Ectodermal cell (in vitro differentiated cells): ENCODE measurements at regions not wholly inside any gene's neighbourhood (a gene's known extent, or its start where the extent isn't known, plus 50 kb on each side); places are given as distances from the start of the nearest gene placed in this dataset.

Source experiments
- H3K27ac ChIP-seq: 2 replicates; pipeline ENCODE4 v1.7.0; 2013; ENCODE audit warnings: mild to moderate bottlenecking, low read depth, low read length; ENCODE audit not compliant: insufficient read depth, poor library complexity, severe bottlenecking
- H3K27me3 ChIP-seq: 2 replicates; pipeline ENCODE4 v1.7.0; 2013; ENCODE audit warnings: mild to moderate bottlenecking, low read length; ENCODE audit not compliant: insufficient read depth, control insufficient read depth, poor library complexity, severe bottlenecking
- H3K36me3 ChIP-seq: one replicate; pipeline ENCODE4 v1.7.0; 2013; ENCODE audit warnings: low read length; ENCODE audit not compliant: control insufficient read depth, insufficient read depth
- H3K4me1 ChIP-seq: one replicate; pipeline ENCODE4 v1.7.0; 2013; ENCODE audit warnings: low read length; ENCODE audit not compliant: control insufficient read depth, insufficient read depth
- H3K4me3 ChIP-seq: 2 replicates; pipeline ENCODE4 v1.7.0; 2013; ENCODE audit warnings: low read depth, low read length, control low read depth; ENCODE audit not compliant: insufficient read depth
- H3K9me3 ChIP-seq: 2 replicates; pipeline ENCODE4 v1.7.0; 2013; ENCODE audit warnings: mild to moderate bottlenecking, low read length, moderate library complexity; ENCODE audit not compliant: control insufficient read depth
- whole genome bisulfite sequencing, 2 experiments: methylation state at CpG; one replicate each; pipeline ENCODE4 v1.1.7; 2013; ENCODE audit warnings: missing lambda C conversion rate in 2 of 2; 5-methylcytosine and 5-hydroxymethylcytosine counted together

DNA sequence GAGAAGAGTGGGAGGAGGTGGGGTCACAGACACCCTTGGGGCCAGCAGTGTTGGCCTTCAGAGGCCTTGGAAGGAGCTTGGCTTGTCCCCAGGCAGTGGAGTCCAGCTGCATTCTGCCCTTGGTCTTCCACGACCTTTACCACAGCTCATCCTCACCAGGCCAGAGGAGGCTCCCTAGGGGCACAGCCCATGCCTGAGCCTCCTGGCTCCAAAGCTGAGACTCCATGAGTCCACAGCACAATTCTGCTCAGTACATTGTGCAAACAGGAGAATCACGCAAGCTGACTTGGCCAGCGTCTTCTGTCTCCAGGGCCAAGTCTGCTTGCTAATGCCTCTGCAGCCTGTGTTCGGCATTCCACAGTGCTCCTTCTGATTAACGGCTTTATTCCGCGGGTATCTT is 337.2 kb downstream of the SMOC2 start:
- H3K9me3 ChIP-seq = no peaks in the 10 kb centered on the region
- 86 to 90% methylated on average over 7 of the region's 7 CpGs for WGBS, 2 experiments

DNA sequence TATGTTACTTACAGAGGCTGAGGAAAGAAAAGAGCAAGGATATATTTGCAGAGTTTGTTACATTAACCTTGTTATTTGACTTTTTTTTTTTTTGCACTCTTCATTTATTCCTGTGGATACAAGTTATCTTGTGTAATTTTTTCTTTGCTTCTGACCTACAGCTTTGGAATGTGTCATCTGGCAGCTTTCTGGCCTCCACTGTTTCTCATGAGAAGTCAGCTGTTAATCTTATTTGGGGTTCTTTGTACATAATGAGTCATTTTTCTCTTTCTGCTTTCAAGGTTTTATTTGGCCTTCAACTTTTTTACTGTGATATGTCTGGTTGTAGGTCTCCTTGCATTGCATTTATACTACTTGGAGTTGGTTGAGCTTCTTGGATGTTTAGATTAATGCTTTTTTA is 333.4 kb downstream of the SMOC2 start:
- no peaks in the 10 kb centered on the region for H3K36me3 ChIP-seq
- no peaks in the 10 kb centered on the region for H3K9me3 ChIP-seq
- no peaks in the 10 kb centered on the region for H3K4me1 ChIP-seq
- H3K4me3 ChIP-seq = no peak overlapping the region
- H3K27ac ChIP-seq = no peak overlapping the region
- no peaks in the 10 kb centered on the region for H3K27me3 ChIP-seq

More for the DNA sequence above, 337.2 kb downstream of the SMOC2 start:
- Histone ChIP-seq H3K4me3 (no peak overlapping the region), H3K36me3 (no peaks in the 10 kb centered on the region), H3K27me3 (no peaks in the 10 kb centered on the region), H3K4me1 (no peaks in the 10 kb centered on the region), H3K27ac (no peak overlapping the region)

DNA sequence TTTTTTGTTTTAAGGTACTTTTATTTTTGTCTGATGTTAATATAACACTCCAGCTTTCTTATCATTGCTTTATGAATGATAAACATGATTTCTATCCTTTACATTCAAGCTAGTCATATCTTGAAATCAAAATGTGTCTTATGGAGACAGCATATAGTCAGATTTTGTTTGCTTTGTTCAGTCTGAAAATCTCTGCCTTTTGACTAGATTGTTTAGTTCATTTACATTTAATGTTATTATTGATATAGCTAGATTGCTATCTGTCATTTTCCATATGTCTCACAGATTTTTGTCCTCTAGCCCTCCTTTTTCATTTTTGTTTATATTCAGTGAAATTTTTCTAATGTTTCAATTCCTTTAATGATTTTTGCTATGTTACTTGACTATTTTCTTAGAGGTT is 332.8 kb downstream of the SMOC2 start:
- no peaks in the 10 kb centered on the region for H3K27me3 ChIP-seq
- no peaks in the 10 kb centered on the region for H3K9me3 ChIP-seq
- no peak overlapping the region for H3K4me3 ChIP-seq
- H3K27ac ChIP-seq = no peak overlapping the region
- no peaks in the 10 kb centered on the region for H3K36me3 ChIP-seq
- H3K4me1 ChIP-seq = no peaks in the 10 kb centered on the region

DNA sequence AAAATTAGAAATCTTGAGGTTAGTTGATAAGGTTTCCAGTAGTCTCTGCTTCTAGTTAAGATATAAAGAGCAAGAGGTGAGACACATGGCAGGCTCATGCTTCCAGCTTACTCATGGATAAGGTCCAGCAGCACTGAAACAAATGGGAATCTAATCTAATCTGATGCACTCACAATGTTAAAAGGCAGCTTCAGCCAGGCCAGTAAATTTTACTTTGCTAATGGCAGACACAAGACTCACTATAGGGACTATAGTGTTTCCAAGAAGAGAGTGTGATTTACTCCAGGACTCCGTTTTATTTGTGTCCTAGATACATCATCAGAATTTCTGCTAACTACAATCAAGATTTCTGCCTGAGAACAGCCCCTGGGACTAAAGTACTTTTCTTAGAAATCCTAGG is 324.8 kb downstream of the SMOC2 start:
- no peak overlapping the region for H3K27ac ChIP-seq
- H3K4me3 ChIP-seq = no peak overlapping the region
- WGBS, 2 experiments = 35 to 49% methylated on average over 1 of the region's 1 CpG
- H3K27me3 ChIP-seq = no peaks in the 10 kb centered on the region
- no peaks in the 10 kb centered on the region for H3K9me3 ChIP-seq
- H3K36me3 ChIP-seq = no peaks in the 10 kb centered on the region
- no peaks in the 10 kb centered on the region for H3K4me1 ChIP-seq

DNA sequence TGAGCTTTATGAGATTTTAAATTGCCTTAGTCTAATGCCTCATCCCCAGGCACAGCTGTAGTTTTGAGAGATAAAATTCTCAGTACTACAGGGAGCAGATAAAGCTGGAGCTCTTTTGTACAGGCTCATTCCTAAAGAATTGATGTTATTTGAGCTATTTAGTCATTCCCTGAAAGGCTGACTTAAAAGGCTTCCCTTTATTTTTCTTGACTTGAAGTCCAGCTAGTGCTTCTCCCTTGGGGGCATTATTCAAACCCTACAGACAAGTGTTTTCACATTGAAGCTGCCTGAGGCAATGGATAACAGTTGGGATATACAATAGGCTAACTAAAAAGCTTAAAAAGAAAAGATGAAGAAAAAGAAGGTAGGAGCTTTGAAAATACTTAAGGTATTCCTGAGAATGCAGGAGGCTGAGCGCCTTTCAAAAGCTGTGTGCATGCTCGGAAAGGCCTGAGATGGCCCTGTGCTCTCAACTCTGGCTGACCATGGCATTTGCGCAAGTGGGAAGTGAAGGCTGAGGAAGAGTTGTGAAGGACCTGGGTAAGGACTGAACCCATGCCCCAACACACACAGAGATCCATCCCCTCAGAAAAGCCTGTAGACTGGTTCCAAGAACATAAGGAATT is 315.1 kb downstream of the SMOC2 start:
- WGBS, 2 experiments = 43 to 47% methylated on average over 3 of the region's 3 CpGs
- no peak overlapping the region for H3K4me3 ChIP-seq
- H3K4me1 ChIP-seq = peaks cover 11% of the 10 kb centered on the region
- H3K9me3 ChIP-seq = no peaks in the 10 kb centered on the region
- H3K36me3 ChIP-seq = no peaks in the 10 kb centered on the region
- no peaks in the 10 kb centered on the region for H3K27me3 ChIP-seq
- peak overlapping the region; percentile 4 for H3K27ac ChIP-seq

DNA sequence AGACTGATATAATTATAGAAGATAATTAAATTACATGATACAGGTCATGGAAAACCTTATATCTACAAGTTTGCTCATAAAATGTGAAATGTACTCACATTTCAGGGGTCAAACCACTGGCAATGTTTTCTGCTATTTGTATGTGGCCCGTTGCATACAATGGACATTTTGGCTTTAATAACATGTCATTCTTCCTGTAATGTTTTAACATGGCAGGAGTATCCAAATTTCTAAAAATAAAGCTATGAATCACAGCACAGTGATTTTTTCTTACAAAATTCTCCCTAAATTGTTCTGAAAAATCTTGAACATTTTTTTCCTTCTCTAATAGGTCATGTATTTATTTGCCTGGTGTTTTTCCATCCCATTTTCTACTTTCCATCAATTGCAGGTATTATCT is 305.7 kb downstream of the SMOC2 start:
- H3K4me3 ChIP-seq = no peak overlapping the region
- H3K27me3 ChIP-seq = no peaks in the 10 kb centered on the region
- no peaks in the 10 kb centered on the region for H3K36me3 ChIP-seq
- peaks cover 7% of the 10 kb centered on the region for H3K4me1 ChIP-seq
- H3K27ac ChIP-seq = no peak overlapping the region
- no peaks in the 10 kb centered on the region for H3K9me3 ChIP-seq
- WGBS, 2 experiments = 100% methylated on average over 1 of the region's 1 CpG

DNA sequence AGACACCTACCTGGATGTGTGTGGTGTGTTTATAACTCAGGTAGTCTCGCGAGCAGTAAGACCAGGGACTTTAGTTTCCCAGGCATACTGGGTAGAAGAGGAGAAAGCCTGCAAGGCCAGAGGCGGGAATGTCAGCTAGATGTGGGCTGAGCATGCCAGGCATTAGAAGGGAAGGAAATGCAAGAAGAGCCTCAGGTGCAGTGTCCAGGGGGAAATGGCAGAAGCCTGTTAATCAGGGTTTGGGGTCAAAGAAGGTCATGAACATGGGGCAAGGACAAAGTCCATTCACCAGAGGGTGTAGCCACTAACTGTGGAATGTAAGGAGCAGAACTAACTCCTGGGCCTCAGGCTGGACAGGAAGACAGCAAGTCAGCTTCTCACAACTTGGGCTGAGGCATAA is 305.0 kb downstream of the SMOC2 start:
- H3K36me3 ChIP-seq = no peaks in the 10 kb centered on the region
- no peak overlapping the region for H3K27ac ChIP-seq
- H3K27me3 ChIP-seq = no peaks in the 10 kb centered on the region
- 90% methylated on average over 3 of the region's 3 CpGs for WGBS, 2 experiments
- no peaks in the 10 kb centered on the region for H3K9me3 ChIP-seq
- H3K4me3 ChIP-seq = no peak overlapping the region
- peaks cover 7% of the 10 kb centered on the region for H3K4me1 ChIP-seq

DNA sequence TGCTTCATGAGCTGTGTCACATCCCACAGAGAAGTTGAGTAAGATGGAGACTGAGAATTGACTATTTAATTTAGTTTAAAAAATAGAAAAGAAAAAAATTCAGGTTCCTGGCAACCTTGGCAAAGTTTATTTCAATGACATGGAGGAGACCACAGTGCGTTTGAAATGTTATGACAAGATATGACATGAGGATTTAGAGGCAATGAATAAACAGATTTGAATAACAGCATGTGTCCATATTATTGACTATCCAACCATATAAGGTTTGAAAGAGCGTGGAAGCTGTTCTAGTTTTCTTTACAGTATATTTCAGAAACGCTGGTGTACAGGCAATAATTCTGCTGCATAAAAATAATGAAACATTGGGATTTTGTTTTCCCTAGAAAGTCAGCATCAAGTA is 303.9 kb downstream of the SMOC2 start:
- no peaks in the 10 kb centered on the region for H3K9me3 ChIP-seq
- WGBS, 2 experiments = 89 to 96% methylated on average over 3 of the region's 3 CpGs
- H3K36me3 ChIP-seq = no peaks in the 10 kb centered on the region
- peaks cover 7% of the 10 kb centered on the region for H3K4me1 ChIP-seq
- H3K27me3 ChIP-seq = no peaks in the 10 kb centered on the region
- H3K4me3 ChIP-seq = no peak overlapping the region
- H3K27ac ChIP-seq = no peak overlapping the region

DNA sequence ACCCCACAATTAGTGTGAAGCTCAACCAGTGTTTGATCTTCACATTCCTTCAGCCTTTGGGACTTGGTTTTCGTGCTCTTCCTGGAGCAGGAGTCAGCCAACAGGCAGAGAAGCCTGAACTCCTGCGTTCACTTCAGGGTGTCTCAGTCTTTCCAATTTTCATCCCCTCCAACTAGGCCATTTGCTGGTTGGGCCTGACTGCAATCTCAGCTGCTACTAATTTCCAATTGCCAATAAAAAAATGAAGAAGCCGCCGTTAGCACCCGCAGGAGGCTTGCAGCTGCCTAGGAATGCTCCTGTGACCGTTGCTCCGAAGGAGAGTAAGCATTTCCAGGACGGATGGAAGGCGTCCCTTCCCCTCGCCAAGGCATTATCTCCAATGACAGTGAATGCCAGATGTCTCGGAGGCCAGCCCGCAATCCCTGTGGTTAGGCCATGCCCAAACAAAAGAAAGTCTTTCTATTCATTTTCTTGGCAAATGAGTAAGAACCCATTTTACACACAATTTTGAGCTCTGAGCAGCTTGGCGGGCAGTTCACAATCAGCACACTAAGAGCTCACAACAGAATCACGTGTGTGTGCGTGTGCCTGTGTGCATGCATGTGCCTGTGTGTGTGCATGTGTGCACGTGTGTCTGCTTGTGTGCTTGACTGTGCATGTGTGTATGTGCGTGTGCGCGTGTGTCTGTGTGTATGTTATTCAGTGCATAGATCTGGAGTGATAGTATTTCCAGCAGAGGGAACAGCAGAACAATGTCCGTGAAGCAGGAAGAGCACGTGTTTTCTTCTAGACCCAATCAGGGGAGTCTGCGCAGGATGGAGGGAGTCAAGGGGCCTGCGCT is 301.2 kb downstream of the SMOC2 start:
- Histone ChIP-seq H3K27me3 (no peaks in the 10 kb centered on the region), H3K27ac (peak overlapping the region; percentile 55), H3K36me3 (no peaks in the 10 kb centered on the region), H3K4me1 (peaks cover 7% of the 10 kb centered on the region), H3K9me3 (no peaks in the 10 kb centered on the region), H3K4me3 (no peak overlapping the region)
- 83 to 87% methylated on average over 23 of the region's 23 CpGs for WGBS, 2 experiments

DNA sequence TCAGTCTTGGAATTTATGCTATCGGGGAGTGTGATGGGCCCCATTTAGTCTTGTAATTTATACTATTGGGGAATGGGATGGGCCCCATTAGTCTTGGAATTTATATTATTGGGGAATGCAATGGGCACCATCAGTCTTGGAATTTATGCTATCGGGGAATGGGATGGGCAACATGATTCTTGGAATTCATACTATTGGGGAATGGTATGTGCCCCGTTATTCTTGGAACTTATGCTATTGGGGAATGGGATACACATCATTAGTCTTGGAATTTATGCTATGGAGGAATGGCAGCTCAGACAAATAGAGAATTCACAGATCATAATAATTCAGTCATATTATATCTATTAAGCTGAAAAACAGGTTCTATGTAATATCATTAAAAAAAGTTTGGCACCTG is 300.3 kb downstream of the SMOC2 start:
- H3K4me3 ChIP-seq = no peak overlapping the region
- H3K36me3 ChIP-seq = no peaks in the 10 kb centered on the region
- no peaks in the 10 kb centered on the region for H3K27me3 ChIP-seq
- no peaks in the 10 kb centered on the region for H3K9me3 ChIP-seq
- H3K27ac ChIP-seq = no peak overlapping the region
- 93 to 98% methylated on average over 3 of the region's 3 CpGs for WGBS, 2 experiments
- H3K4me1 ChIP-seq = peaks cover 7% of the 10 kb centered on the region
